Kidney glomerular epithelial cell (primary cell): ENCODE measurements at regions not wholly inside any gene's neighbourhood (a gene's known extent, or its start where the extent isn't known, plus 50 kb on each side); places are given as distances from the start of the nearest gene placed in this dataset.
"Not testable (repeated sequence)": the region's sequence is repeated elsewhere in the genome, so short reads cannot be mapped to it uniquely, and the experiment has no call there.

Experiments
- DNase-seq: peaks from one replicate; lab custom pipeline; 2025; lab: John Stamatoyannopoulos, UW

DNA sequence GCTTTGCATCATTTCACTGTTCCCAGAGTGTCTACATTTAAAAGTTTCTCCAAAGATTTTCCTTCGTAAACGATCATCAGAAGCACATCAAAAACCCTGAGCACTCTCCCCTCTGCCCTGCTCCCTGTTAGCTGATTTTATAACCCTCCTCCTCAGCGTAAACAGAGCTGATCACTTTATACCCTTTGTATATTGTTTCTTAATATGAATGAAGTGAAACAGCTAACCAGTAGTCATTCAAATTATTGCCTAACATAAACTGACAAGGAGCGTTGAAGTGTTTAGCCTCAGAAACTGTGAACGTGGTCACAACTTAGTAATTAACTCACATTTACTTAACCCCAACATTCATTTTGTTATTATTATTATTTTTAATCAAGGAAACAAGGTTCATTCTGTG is 160.0 kb upstream of the FOXF1 start:
- DNase-seq = no peak

DNA sequence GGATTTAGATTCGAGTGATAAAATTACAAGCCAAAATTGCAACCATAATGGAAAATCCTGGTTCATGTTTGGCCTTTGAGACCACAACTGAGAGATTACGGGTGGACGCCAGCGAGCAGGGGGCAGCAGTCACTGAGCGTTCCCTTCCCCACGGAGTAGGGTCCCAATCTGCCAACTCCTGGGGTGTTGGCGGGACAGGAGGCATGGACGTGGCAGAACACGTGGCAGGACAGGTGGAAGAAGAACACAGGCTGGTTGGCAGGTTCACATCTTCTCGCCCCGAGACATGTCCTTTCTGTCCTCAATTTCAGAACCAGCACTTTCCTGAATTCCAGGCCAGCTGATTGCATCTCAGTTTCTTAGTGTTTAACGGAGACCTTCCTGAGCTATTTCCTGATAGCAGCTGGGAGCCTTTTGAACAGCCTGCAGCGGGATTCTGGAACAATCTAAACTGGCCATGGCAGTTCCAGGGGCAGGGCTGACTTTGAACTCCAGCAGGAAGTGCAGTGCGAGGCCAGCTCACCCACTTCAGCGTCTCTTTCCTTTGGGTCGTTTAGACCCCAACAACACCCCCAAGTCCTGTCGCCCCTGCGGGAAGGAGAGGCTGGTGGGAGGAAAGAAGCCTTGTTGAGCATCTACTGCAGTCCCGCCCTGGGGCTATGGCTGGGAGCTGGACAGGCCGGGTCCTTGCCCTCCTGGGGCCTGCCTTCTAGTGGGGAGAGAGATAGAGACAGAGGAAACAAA is 159.1 kb upstream of the FOXF1 start:
- no peak for DNase-seq

DNA sequence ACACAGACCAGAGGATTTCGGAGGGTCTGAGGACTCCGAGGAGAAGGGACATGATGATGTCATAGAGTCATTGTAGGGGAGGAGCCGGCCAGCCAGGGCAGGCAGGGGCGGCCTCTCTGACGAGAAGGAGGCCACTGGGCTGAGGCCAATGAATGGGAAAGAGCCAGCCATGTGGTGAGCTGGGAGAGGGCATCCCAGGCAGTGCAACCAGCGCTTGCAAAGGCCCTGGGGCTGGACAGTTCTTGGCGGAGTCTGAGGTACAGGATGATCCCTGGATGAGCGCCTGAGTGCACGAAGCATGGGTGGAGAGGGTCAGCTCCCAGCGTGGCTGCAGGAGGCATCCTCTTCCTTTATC is 158.6 kb upstream of the FOXF1 start:
- not testable (repeated sequence) for DNase-seq

DNA sequence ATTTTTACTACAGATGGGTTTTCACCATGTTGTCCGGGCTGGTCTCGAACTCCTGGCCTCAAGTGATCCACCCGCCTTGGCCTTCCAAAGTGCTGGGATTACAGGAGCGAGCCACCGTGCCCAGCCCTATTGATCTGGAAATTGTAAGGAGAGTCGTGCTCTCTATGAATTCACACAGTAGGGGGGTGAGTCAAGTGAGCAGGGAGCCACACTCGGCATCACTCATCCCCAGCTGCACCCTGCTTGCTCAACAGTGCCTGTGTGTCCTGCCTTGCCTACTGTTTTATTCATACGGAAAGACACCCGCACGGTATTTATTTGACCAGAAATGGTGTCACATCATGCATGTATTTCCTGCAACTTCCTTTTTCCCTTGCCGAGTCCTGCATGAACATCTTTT is 157.2 kb upstream of the FOXF1 start:
- no peak for DNase-seq

DNA sequence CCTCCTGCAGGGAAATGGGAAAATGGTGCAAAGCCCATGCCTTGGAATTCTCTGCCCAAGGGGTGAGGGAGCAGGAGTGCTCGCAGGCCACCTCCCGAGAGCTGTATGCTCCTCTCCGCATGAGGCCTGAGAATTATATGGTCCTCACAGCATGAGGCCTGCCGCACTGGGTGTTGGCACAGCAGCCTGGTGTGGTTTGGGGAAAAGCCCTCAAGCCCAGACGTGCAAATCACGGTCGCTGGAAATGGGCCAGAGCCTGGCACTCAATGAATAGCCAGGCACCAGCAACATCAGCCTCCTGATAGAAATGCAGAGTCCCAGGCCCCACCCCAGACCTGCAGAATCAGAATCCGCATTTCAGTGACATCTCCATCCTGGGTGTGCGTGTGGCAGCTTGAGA is 156.4 kb upstream of the FOXF1 start:
- no peak for DNase-seq

DNA sequence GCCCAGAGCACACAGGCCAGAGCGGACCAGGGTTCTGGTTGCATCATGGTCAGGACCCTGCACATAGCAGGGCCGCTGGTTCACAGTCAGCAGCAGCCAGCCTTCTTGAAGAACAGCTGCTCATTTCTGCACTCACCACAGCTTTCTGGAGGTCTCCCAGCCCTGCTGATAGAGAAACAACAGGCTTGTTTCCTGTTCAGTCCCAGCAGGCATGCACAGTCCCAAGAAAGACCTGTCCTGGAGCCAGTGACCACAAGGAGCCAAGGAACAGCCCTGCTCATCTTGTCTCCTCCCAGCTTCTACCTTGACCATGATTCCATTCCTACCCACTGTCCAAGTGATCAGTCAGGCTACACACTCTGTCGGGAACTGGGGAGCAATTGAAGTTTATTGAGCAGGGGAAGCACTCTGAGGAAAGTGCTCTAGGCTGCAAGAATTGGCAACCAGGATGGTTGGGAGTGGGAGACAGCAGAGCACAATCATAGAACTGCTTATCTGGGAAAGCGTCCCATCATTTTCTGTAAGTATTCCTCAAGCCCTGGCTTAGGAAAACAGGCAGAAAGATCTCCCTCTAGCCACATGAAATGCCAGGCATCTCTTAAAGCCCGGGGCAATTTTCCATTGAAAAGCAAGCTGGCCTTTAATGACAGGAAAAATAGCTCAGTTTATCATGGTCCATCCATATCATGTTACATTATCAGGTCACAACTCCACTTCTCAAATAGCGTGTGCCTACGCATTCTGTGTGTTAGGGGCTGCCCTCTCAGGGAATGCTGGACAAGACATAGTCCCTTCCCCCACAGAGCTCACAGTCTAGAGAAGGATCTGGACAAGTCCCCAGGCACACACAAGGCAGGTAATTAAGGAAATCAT is 155.4 kb upstream of the FOXF1 start:
- DNase-seq = no peak

DNA sequence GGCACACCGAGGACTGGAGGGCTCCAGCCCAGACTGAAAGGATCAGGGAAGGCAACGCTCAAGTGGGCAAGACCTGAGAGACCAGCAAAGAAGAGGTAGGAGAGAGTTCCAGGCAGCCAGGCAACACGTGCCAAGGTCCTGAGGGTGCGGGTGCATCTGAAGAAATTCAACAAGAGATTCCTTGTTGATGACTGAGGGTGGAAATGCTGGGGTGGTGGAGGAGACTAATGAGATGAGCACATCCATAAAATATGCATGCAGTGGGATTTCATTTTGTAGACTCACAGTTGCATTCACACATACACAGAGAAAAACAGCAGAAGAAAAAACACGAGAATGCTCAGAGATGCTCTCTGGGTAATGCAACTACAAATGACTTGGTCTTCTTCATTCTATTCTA is 154.8 kb upstream of the FOXF1 start:
- no peak for DNase-seq

DNA sequence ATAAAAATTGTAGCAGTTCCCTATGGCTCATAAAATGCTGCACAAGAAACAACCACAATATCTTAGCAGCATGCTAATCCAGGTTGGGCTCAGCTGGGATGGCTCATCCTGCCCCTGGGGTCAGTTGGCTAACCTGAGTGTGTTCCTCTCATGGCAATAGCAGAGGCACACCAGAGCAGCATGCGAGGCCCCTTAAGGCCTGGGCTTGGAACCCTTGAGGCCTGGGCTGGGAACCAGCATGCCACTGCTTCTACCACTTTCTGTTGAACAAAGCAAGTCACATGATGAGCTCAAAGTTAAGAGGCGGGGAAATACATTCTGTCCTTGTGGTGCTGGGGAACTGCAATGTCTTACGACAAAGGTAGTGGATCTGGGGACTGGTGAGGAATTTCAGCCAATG is 154.4 kb upstream of the FOXF1 start:
- DNase-seq = no peak

DNA sequence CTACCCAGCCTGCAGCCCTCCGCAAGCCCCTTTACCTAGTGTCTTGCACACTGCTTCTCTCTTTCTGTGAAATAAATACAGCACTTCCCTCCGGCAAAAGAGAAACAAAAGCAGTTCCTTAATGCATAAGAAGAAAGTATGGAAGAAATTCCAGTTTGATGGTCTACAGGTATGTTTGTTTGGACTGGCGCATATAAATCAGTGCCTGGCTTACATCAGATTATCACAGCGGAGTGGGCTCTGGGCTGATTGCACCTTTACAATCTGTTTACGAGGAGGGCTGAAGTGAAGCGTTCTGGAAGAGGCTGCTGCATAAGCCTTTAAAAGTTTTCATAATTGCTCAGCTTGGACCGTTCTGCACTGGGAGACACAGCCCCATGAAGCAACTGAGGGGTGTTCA is 153.5 kb upstream of the FOXF1 start:
- no peak for DNase-seq

DNA sequence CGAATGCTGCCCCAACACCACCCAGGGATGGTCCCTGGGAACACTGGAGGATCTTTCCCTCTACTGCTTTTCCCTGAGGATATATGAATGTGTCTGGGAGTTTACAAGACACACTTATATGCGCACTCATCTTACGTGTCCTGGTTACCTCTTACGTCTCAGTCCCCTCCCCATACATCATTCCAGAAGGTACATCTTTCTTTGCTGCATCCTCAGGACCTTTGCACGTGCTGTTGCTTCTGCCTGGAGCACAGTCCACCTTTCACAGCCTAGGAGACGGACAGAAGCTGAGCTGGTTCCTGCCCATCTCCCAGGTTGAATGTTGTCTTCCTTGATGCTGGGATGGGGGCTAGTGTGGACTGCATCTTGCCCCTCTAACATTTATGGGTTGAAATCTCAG is 153.0 kb upstream of the FOXF1 start:
- no peak for DNase-seq

DNA sequence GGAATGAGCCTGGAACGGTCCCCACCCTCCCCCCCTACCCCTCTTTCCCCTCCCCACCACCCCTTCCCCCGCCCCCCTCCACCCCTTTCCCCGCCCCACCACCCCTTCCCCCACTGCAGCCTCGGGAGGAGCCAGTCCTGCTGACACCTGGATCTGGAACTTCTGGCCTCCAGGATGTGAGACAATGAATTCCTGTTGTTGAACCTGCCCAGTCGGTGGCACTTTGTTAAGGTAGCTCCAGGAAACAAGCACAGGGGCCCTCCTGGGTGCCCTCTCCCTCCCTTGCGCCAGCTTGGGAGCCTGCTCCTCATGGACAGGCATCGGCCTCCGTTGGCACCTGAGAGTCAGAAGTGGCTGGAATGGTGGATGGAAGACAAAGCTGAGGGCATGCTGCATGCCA is 152.4 kb upstream of the FOXF1 start:
- no peak for DNase-seq

DNA sequence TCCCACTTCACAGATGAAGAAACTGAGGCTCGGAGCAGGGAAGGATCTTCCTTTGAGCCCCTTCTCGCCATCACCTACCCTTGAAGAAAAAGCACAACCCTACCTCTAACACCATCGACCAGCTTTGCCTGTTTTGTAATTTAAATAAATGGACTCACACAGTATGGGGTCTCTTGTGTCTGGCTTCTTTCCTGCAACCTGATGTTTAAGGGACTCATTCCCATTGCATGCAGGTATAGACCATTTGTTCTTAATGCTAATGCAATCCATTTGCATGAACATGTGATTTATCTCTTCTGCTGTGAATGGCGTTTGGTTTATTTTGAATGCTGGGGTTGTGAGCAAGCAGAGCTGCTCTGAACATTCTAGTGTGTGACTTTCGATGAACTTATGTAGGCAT is 150.8 kb upstream of the FOXF1 start:
- no peak for DNase-seq

DNA sequence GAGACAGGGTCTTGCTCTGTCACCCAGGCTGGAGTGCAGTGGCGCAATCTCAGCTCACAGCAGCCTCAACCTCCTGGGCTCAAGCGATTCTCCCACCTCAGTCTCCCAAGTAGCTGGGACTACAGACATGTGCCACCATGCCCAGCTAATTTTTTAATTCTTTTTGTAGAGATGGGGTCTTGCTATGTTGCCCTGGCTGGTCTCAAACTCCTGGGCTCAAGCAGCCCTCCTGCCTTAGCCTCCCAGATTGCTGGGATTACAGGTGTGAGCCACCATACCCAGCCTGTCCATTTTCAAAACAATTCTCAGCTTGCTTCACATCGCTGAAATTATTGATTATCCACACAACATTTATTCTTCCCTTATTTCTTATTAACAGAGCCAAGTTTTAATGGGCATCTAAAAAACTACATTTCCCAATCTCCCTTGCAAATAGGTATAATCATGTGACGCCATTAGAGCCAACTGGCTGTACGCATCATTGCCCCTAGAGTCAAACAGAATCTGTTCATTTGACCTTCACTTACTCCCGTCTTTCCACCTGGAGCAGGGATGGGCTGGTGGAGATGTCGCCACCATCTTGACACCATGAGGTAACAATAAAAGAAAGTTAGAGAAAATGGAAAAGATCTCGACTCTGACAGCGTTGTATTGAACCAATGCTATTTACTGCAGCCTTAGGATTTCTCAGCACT is 148.0 kb upstream of the FOXF1 start:
- DNase-seq = no peak

DNA sequence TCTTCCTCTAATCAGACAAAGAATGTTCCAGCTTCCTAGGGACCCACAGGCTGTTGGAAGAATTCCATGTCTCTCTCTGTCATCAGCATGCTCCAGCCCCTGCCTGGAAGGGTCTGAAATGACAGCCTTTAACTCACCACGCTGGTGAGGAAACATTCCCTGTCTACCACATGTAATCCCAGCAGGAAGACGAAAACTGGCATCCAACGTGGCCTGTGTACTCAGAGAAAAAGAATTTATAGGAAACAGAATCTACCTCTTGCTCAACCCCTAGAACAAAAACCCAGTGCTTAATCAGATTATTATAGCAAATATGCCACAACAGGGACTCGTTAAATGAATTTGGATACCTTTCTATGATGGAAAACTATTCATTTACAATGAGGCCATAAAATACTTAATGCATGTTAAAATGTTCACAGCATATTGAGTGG is 147.3 kb upstream of the FOXF1 start:
- DNase-seq = no peak

DNA sequence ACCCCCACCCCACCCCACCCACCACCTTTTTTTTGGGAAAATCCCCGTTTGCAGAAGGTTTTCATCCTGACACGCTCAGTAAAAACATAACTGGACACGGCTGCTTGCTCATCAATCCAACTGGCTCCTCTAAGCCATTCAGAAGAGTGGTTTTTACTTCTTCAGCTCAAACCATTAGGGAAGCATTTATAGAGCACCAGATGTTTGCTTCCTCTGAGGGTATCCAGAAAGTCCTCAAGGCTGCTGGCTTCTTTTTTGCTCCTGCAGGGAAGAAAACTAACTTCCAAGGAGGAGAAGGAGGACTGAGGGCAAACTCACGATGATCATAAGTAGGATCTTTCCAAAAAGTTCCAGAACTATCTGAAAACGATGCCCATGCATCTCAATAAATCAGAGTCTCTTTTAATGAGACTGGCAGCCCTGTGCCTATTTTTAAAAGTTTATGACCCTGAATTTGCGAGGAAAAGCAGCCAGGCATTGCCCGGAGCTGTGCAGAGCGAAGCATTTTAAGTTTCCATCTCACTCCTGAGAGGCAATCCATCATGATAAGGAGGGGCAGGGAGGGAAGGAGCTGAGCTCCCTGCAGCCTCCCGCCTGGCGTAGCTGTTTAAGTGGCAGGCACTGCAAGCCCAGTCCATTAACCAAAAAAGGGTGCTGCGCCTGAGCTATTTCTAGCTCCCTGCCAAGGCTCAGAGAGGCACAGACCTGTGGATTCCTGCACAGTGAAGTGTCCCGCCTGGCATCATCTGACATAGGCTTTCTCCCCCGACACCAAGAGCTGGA is 146.3 kb upstream of the FOXF1 start:
- no peak for DNase-seq

DNA sequence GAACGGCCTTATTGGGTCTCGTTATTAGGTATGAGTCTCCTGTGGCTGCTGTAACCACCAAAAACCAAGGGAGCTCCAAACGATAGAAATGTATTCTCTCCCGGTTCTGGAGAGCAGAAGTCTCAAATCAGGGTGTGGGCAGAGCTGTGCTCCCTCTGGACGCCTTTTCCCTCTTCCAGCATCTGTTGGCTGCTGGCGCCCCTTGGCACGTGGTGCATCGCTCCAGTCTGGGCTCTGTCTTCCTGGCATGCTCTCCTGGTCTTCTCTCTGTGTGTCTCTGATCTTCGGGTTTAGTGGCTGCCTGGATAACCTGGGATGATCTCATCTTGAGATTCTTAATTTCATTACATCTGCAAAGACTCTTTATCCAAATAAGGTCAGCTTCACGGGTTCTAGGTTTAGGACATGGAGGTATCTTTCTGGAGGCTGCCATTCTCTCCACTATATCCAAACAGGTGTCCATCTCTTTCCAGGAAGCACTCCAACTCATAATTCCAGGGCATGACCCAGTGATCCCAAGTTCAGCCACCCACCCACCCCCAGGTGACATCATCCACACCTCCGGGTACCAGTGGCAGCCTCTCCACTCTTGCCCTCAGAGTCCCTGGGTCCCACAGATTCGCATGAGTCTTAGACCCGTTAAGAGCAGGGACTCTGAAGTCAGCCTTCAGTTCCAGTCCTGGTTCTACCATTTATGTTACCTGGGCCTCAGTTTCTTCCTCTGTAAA is 145.5 kb upstream of the FOXF1 start:
- no peak for DNase-seq

DNA sequence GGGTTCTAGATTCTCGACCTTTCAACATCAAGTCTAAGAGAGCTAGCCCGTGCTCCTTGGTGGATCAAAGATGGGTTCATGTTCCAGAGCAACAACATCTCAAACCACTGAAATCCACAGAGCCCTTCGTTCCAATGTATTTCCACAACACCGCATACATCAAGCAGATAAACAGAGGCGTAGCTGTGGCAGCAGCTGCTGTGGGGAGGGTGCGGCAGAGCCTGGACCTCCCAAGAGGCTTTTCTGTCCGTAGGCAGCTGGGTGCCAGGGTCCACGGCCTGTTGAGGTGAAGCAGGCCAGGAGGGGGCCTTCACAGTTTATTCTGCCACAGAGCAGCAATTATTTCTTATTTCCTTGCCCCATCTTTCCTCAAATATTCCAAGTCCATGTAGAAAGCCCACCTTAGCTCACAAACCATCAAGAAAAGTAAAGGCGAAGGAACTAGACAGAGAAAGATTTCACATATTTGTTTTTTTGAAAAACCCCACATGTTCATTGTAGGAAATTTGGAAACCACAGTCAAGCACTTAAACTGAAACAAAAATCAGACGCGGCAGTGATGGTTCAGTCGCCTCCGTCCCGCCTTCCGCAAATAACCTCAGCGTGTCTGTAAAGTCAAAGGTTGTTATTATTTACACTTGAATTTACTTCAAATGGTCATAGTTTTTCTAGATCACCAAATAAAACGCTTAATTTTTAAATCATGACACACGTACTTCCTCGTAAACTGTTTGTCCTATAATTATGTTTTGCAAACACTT is 144.6 kb upstream of the FOXF1 start:
- DNase-seq = no peak

DNA sequence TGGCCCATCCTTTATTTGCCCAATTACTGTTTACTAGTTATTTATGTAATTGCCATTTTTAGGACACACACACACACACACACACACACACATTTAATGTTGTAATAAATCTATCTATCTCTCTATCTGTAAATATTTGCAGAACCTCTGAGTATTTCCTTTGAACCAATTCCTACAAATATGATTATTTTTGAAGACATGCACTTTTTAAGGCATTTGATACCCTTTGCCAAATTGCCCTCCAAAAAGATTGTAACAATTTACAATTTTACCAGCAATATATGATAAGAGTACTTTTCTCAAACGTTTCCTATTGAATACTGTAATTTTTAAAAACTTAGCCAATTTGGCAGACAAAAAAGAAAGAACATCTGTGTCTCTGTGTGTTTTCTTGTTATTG is 143.8 kb upstream of the FOXF1 start:
- no peak for DNase-seq

DNA sequence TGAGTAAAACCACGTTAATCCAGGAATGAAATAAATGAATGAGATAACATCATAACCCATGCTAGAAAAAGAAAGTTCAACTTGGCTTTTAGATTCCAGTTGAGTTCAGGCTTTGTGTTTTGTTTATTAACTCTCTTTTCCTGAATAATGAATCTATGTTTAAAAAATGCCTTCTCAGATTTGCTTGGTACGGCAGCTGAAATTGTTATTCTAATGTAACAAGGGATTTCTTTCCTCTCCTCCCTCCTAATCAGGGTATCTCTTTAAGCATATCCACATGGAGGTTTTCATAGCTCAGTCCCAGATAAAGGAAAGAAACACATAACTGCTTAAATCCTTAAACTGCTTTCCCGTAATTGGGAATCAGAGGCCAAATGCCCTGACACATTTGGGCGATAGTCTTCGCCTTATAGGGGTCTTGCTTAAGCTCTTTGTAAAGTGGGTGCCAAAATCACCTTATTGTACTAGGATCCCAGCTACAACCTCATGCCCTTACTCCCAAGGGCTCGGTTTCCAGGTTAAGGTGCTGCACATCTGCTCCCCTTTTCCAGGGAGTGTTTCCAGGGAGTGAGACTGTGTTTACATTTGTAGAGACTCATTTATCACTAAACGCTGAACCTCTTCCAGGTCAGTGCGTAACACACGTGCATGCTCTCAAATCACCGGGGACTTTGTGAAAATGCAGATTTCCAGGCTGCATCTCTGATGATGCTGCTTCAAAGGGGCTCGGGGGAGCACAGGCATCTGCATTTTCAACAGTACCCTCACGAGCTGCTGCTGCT is 142.8 kb upstream of the FOXF1 start:
- DNase-seq = no peak

DNA sequence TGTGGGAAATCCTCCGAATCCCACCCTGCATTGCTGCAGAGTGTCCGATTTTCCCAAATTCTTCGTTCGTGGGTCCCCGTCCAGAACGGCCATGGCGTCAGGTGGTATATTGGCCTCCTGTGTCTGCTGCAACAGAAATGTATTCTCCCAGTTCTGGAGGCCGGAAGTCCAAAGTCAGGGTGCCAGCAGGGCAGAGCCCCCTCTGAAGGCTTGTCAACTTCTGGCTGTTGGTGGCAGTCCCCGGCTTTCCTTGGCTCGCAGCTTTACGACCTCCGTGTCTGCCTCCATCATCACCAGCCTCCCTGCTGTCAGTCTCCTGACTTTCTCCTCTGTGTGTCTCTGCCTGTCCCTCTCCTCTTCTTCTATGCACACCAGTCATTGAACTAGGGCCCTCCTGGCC is 142.1 kb upstream of the FOXF1 start:
- no peak for DNase-seq
